ENCODE measurements at regions not wholly inside any gene's neighbourhood (a gene's known extent, or its start where the extent isn't known, plus 50 kb on each side); places are given as distances from the start of the nearest gene placed in this dataset.

- intact Hi-C loops (cut with DNase I) = loop anchor here in 6 of 10 donors (5.0 to 10.0 kb wide), 4 partner anchors 322 to 550 kb away; no protein-coding TSS in a partner anchor
- H3K4me3 ChIP-seq = no peak overlapping the region
- ATAC-seq (no peak), DNase-seq (no peak)
- no peaks in the 10 kb centered on the region for H3K36me3 ChIP-seq
- peaks cover 0 to 6% (median 0%) of the 10 kb centered on the region in 11 donors for H3K9me3 ChIP-seq
- no peak overlapping the region for H3K27ac ChIP-seq
- H3K4me1 ChIP-seq = peaks cover 0 to 27% (median 19%) of the 10 kb centered on the region in 9 donors
- TF ChIP-seq CTCF (IDR thresholded peaks at IDR 0.05) = no peak
- H3K27me3 ChIP-seq = no peaks in the 10 kb centered on the region
- 79 to 91% methylated on average over 4 of the region's 4 CpGs for WGBS, 2 donors
These were observed 324.9 kb downstream of the SIPA1L2 start for GRCh38 chr1:232305050-232305449.

GRCh38 chr1:232303222-232303620 lies 326.7 kb downstream of the SIPA1L2 start:
- no peak overlapping the region for H3K4me3 ChIP-seq
- 94 to 97% methylated on average over 5 of the region's 5 CpGs for WGBS, 2 donors
- H3K27me3 ChIP-seq = no peaks in the 10 kb centered on the region
- DNase-seq = no peak
- intact Hi-C loops (cut with DNase I) = loop anchor here in 4 of 10 donors (10.0 kb wide), 2 partner anchors 438 to 548 kb away; no protein-coding TSS in a partner anchor
- H3K36me3 ChIP-seq = no peaks in the 10 kb centered on the region
- peaks cover 0 to 27% (median 19%) of the 10 kb centered on the region in 9 donors for H3K4me1 ChIP-seq
- H3K27ac ChIP-seq = no peak overlapping the region
- no peak for TF ChIP-seq CTCF (IDR thresholded peaks at IDR 0.05)
- H3K9me3 ChIP-seq = peaks cover 0 to 3% (median 0%) of the 10 kb centered on the region in 11 donors
- ATAC-seq = no peak

- Histone ChIP-seq H3K9me3 (no peaks in the 10 kb centered on the region), H3K4me1 (peaks cover 0 to 26% (median 19%) of the 10 kb centered on the region in 9 donors), H3K4me3 (no peak overlapping the region), H3K27ac (no peak overlapping the region), H3K27me3 (no peaks in the 10 kb centered on the region), H3K36me3 (no peaks in the 10 kb centered on the region)
- DNase-seq (no peak), ATAC-seq (no peak)
- intact Hi-C loops (cut with DNase I) = loop anchor here in 4 of 10 donors (10.0 kb wide), 2 partner anchors 438 to 548 kb away; no protein-coding TSS in a partner anchor
- 73 to 75% methylated on average over 4 of the region's 4 CpGs for WGBS, 2 donors
- TF ChIP-seq CTCF (IDR thresholded peaks at IDR 0.05) = no peak
These were observed 327.3 kb downstream of the SIPA1L2 start for GRCh38 chr1:232302376-232303221.

DNA sequence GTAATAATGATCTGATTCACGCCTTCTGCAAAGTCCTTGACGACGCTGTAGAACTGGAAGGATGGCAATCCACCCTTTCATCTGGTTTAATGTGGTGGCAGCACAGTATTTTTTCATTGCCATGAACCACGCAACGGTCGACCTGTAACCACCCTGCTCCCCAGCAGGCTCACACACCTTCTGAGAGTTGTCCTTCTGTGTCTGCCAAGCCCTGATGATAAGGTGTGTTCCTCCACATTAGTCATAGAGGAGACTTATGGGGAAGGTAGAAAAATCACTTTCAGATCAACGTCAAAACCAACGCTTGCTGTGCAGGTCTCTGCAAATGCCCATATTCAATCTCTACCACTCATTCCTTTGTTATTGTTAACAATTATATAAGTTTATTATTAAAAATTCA lies 328.7 kb downstream of the SIPA1L2 start:
- Histone ChIP-seq H3K36me3 (no peaks in the 10 kb centered on the region), H3K27me3 (no peaks in the 10 kb centered on the region), H3K4me3 (no peak overlapping the region), H3K4me1 (peaks cover 0 to 14% (median 9%) of the 10 kb centered on the region in 9 donors), H3K9me3 (no peaks in the 10 kb centered on the region), H3K27ac (no peak overlapping the region)
- WGBS, 2 donors = 95 to 96% methylated on average over 8 of the region's 8 CpGs
- DNase-seq (no peak), ATAC-seq (no peak)
- no peak for TF ChIP-seq CTCF (IDR thresholded peaks at IDR 0.05)
- intact Hi-C loops (cut with DNase I) = loop anchor here in 4 of 10 donors (10.0 kb wide), 2 partner anchors 436 to 546 kb away; no protein-coding TSS in a partner anchor
